PFSK-1 (cell line): ENCODE measurements at regions not wholly inside any gene's neighbourhood (a gene's known extent, or its start where the extent isn't known, plus 50 kb on each side); places are given as distances from the start of the nearest gene placed in this dataset.

Source experiments
- REST ChIP-seq, 2 experiments: IDR thresholded peaks; 2 replicates each; pipeline versions ENCODE4 v1.6.1 to v1.8.0; 2011 to 2012; ENCODE audit warnings: low read depth in 2 of 2, low read length in 2 of 2, control low read depth in 1 of 2, inconsistent platforms in 1 of 2, mild to moderate bottlenecking in 1 of 2, moderate library complexity in 1 of 2; ENCODE audit not compliant: insufficient read depth in 1 of 2
- SIN3A ChIP-seq: IDR thresholded peaks from 2 replicates; pipeline ENCODE4 v1.6.1; 2012; ENCODE audit warnings: mild to moderate bottlenecking, low read length, moderate library complexity, borderline replicate concordance; ENCODE audit not compliant: insufficient read depth

- TF ChIP-seq SIN3A (no peak), REST (IDR thresholded peaks at IDR 0.05; ENCODE audit: insufficient read depth in 1 of 2, low read depth in 2 of 2, low read length in 2 of 2) (no peak)
These were observed 624.1 kb upstream of the MIR17HG start for GRCh38 chr13:90723381-90723780.
